ENCODE measurements at regions not wholly inside any gene's neighbourhood (a gene's known extent, or its start where the extent isn't known, plus 50 kb on each side); places are given as distances from the start of the nearest gene placed in this dataset.

GRCh38 chr13:40468227-40468838 lies 198.1 kb downstream of the FOXO1 start:
- no peaks in the 10 kb centered on the region for H3K36me3 ChIP-seq (ENCODE audit: insufficient read depth)
- no peaks in the 10 kb centered on the region for H3K79me2 ChIP-seq (replicated peaks; ENCODE audit: insufficient read depth)
- DNase-seq (ENCODE audit: low spot score), result no peak
- no peak overlapping the region for H3K4me2 ChIP-seq
- no peak overlapping the region for H3K27ac Mint-ChIP-seq
- no peak overlapping the region for H3K4me3 Mint-ChIP-seq
- peaks cover 3% of the 10 kb centered on the region; the same call in 2 of the 3 replicates for H3K4me1 Mint-ChIP-seq
- H3K4me1 ChIP-seq (ENCODE audit: insufficient read depth), result no peaks in the 10 kb centered on the region
- H3K36me3 Mint-ChIP-seq (ENCODE audit: low read depth), result peaks cover 4% of the 10 kb centered on the region; the same call in 2 of the 3 replicates
- no peak for ATAC-seq
- no peak overlapping the region for H3K27ac ChIP-seq (ENCODE audit: low read depth)
- no peaks in the 10 kb centered on the region for H3K27me3 ChIP-seq (ENCODE audit: insufficient read depth)
- H3K27me3 Mint-ChIP-seq (ENCODE audit: insufficient read depth, low read depth, poor library complexity), result peaks cover 5% of the 10 kb centered on the region
- TF ChIP-seq ZNF114 (CRISPR knock-in tag; IDR thresholded peaks at IDR 0.05) (no peak), CREB1 (CRISPR knock-in tag; IDR thresholded peaks at IDR 0.05; ENCODE audit: low read depth) (no peak), CTCF (conservative IDR thresholded peaks at IDR 0.05; ENCODE audit: low read depth in 2 of 2) (no peak), ETS1 (IDR thresholded peaks at IDR 0.05) (no peak), ZNF462 (CRISPR knock-in tag; IDR thresholded peaks at IDR 0.05) (no peak), ZNF331 (CRISPR knock-in tag; IDR thresholded peaks at IDR 0.05; ENCODE audit: low read depth) (no peak), POLR2AphosphoS5 (IDR thresholded peaks at IDR 0.05; ENCODE audit: low read depth) (no peak), STAT1 (IDR thresholded peaks at IDR 0.05; ENCODE audit: unreplicated experiment) (no peak)
- peaks cover 11% of the 10 kb centered on the region for H3K9me2 ChIP-seq (ENCODE audit: insufficient read depth)
- no peaks in the 10 kb centered on the region; the same call in 2 of the 3 replicates for H3K9me3 Mint-ChIP-seq
- H4K20me1 ChIP-seq (replicated peaks; ENCODE audit: insufficient read depth), result no peaks in the 10 kb centered on the region
- no peak overlapping the region for H2AFZ ChIP-seq
- H3F3A ChIP-seq (replicated peaks; ENCODE audit: low read depth), result no peaks in the 10 kb centered on the region
- H3K4me3 ChIP-seq, result no peak overlapping the region

Measured in GM23338 (cell line).